ENCODE measurements at regions not wholly inside any gene's neighbourhood (a gene's known extent, or its start where the extent isn't known, plus 50 kb on each side); places are given as distances from the start of the nearest gene placed in this dataset.
A peak's percentile ranks its signal among the peaks of the same experiment; 100 is the strongest.

DNA sequence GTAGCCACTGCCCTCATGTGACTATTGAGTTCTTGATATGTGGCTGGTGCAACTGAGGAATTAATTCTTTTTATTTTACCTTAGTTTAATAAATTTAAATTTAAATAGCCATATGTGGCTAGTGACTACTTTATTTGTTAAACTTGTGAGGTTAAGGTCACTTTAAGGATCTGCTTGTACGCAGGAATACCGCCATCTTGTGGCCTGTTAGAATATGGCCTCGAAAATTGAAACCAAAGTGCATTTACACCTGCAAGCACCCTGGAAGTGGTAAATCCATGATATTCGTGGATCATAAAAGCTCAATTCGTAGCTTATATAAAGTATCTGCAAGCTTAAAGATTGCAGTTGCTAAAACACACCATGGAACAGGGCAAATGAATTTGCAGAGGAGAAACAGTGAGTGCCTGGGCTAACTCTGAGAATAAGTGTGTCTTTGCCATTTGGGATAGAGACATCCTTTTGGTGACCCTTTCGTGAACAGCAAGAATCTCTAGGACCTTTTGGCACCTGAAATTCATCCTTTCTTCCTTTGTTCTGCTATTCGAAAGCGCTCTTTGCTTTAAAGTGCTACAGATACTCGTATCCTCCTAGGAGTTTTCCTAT, 59.9 kb upstream of the REG3A start:
- in situ Hi-C loops (cut with MboI; ENCODE audit: low pct_unique_long_range_greater_than_20kb, low sequenced_read_pairs): no loop called here
- peak; percentile 49 for DNase-seq

DNA sequence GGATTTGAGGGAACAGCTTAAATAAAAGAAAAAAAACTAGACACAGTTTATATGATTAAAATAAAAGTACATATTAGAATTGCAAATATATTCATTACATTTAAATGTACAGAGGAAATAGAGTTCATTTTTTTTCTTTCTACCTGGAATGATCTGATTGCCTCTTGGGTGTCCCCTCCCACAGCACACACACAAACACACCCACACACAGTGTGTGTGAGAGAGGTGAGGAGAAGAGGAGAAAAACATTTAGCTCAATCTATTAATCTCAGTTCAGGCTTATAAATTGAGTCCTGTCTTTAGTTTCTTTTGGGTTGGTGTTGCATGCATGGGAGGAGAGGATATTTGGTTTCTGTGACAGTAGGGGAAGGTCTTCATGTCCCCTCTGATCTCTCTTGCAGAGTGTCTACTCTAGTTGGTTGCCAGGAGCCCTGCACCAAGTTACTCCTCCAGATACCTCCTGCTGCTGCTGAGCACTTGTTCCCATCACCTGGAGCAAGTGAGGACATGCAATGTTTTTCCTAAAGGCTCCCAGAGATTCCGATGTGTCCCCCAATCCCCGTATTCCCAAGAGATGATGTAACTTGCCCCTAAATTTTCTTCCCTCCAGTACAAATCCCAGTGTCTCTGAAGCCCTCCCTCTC, 50.8 kb upstream of the REG3A start:
- no peak for DNase-seq
- in situ Hi-C loops (cut with MboI; ENCODE audit: low pct_unique_long_range_greater_than_20kb, low sequenced_read_pairs): no loop called here

Measured in KBM-7 (cell line).